ENCODE measurements at regions not wholly inside any gene's neighbourhood (a gene's known extent, or its start where the extent isn't known, plus 50 kb on each side); places are given as distances from the start of the nearest gene placed in this dataset.

DNA sequence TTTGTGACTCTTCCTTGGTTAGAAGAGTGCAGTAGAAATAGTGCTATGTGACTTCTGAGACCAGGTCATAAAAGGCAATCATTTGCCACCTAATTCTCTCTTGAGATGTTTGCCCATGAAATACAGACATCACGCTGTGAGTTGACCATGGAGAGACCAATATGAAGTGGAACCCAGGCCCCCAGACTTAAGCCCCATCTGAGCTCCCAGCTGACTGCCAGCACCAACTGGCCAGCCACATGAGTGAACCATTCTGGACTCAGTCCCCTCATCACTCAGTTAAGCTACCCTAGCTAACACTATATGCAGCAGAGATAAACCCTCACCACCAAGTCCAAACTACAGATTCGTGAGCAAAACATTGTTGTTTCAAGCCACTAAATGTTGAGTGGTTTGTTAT lies 60.7 kb upstream of the NIPBL start:
- H3K79me2 ChIP-seq (ENCODE audit: insufficient read depth, low read length), result no peaks in the 10 kb centered on the region
- no peak overlapping the region for H3K4me2 ChIP-seq (ENCODE audit: insufficient read depth, low read length)
- no peak overlapping the region for H3K4me3 ChIP-seq (ENCODE audit: insufficient read depth, low read length)
- H4K20me1 ChIP-seq (ENCODE audit: insufficient read depth, low read length), result no peaks in the 10 kb centered on the region
- no peaks in the 10 kb centered on the region for H3K36me3 ChIP-seq (ENCODE audit: insufficient read depth, low read length)
- no peak for DNase-seq (ENCODE audit: insufficient read length, low spot score, missing footprints)
- no peak overlapping the region for H3K27ac ChIP-seq (ENCODE audit: low read depth, low read length)
- H2AFZ ChIP-seq (ENCODE audit: low read length), result no peak overlapping the region
- H3K4me1 ChIP-seq (ENCODE audit: insufficient read depth, low read length), result no peaks in the 10 kb centered on the region
- peaks cover 8% of the 10 kb centered on the region for H3K27me3 ChIP-seq (ENCODE audit: insufficient read depth, low read length)
- H3K9me3 ChIP-seq (ENCODE audit: low read depth, low read length), result no peaks in the 10 kb centered on the region
- TF ChIP-seq, protein P1, sequence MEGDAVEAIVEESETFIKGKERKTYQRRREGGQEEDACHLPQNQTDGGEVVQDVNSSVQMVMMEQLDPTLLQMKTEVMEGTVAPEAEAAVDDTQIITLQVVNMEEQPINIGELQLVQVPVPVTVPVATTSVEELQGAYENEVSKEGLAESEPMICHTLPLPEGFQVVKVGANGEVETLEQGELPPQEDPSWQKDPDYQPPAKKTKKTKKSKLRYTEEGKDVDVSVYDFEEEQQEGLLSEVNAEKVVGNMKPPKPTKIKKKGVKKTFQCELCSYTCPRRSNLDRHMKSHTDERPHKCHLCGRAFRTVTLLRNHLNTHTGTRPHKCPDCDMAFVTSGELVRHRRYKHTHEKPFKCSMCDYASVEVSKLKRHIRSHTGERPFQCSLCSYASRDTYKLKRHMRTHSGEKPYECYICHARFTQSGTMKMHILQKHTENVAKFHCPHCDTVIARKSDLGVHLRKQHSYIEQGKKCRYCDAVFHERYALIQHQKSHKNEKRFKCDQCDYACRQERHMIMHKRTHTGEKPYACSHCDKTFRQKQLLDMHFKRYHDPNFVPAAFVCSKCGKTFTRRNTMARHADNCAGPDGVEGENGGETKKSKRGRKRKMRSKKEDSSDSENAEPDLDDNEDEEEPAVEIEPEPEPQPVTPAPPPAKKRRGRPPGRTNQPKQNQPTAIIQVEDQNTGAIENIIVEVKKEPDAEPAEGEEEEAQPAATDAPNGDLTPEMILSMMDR (IDR thresholded peaks at IDR 0.05; ENCODE audit: extremely low read depth, low read depth, low read length), result no peak

DNA sequence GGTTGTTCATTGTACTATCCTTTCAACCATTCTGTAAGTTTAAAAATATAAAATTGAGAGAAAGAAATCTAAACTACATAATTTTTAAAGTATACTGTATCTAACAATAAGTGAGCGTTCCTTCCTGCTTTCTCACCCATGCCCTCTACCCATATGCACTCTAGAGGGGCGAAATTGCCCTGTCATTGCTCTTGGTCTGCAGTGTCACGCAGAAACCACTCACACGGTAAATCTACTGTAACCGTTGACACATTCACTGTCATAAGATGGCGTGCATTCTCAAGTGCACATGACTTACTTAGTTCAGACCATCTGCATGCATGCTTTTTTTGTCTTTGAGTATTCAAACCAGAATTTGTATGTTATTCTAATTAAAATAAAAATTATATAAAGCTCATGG lies 55.7 kb upstream of the NIPBL start:
- no peak overlapping the region for H3K4me2 ChIP-seq (ENCODE audit: insufficient read depth, low read length)
- TF ChIP-seq, protein P1 (IDR thresholded peaks at IDR 0.05; ENCODE audit: extremely low read depth, low read depth, low read length), result no peak
- H4K20me1 ChIP-seq (ENCODE audit: insufficient read depth, low read length), result no peaks in the 10 kb centered on the region
- H3K36me3 ChIP-seq (ENCODE audit: insufficient read depth, low read length), result no peaks in the 10 kb centered on the region
- no peak for DNase-seq (ENCODE audit: insufficient read length, low spot score, missing footprints)
- no peaks in the 10 kb centered on the region for H3K4me1 ChIP-seq (ENCODE audit: insufficient read depth, low read length)
- H3K4me3 ChIP-seq (ENCODE audit: insufficient read depth, low read length), result no peak overlapping the region
- H3K79me2 ChIP-seq (ENCODE audit: insufficient read depth, low read length), result no peaks in the 10 kb centered on the region
- no peak overlapping the region for H2AFZ ChIP-seq (ENCODE audit: low read length)
- no peak overlapping the region for H3K27ac ChIP-seq (ENCODE audit: low read depth, low read length)
- peaks cover 8% of the 10 kb centered on the region for H3K27me3 ChIP-seq (ENCODE audit: insufficient read depth, low read length)
- no peaks in the 10 kb centered on the region for H3K9me3 ChIP-seq (ENCODE audit: low read depth, low read length)

DNA sequence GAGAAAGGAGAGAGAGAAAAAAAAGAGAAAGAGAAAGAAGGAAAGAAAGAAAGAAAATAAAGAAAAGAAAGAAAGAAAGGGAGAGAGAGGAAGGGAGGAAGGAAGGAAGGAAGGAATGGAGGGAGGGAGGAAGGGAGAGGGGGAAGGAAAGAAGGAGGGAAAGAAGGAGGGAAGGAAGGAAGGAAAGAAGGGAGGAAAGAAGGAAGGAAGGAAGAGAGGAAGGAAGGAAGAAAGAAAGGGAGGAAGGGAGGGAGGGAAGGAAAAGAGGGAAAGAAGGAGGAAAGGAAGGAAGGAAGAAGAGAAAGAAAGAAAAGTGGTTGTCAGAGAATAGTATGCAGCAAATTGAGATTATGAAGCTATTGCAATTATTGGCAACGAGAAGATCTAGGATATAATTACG lies 49.9 kb upstream of the NIPBL start:
- DNase-seq (ENCODE audit: insufficient read length, low spot score, missing footprints), result no peak
- Histone ChIP-seq H2AFZ (ENCODE audit: low read length) (no peak overlapping the region), H3K27ac (ENCODE audit: low read depth, low read length) (no peak overlapping the region), H3K4me2 (ENCODE audit: insufficient read depth, low read length) (no peak overlapping the region), H4K20me1 (ENCODE audit: insufficient read depth, low read length) (no peaks in the 10 kb centered on the region), H3K79me2 (ENCODE audit: insufficient read depth, low read length) (no peaks in the 10 kb centered on the region), H3K9me3 (ENCODE audit: low read depth, low read length) (no peaks in the 10 kb centered on the region), H3K27me3 (ENCODE audit: insufficient read depth, low read length) (peaks cover 6% of the 10 kb centered on the region), H3K4me1 (ENCODE audit: insufficient read depth, low read length) (no peaks in the 10 kb centered on the region), H3K36me3 (ENCODE audit: insufficient read depth, low read length) (no peaks in the 10 kb centered on the region), H3K4me3 (ENCODE audit: insufficient read depth, low read length) (no peak overlapping the region)
- TF ChIP-seq, protein P1 (IDR thresholded peaks at IDR 0.05; ENCODE audit: extremely low read depth, low read depth, low read length), result no peak

All from osteoblast (primary cell).